Vagina (tissue), 2 donors: ENCODE measurements at regions not wholly inside any gene's neighbourhood (a gene's known extent, or its start where the extent isn't known, plus 50 kb on each side); places are given as distances from the start of the nearest gene placed in this dataset.

ENCODE experiments used
- POLR2A ChIP-seq, 2 donors: fragments of 450-650 bp; IDR thresholded peaks; one replicate each; pipeline ENCODE4 v1.6.1; 2017; ENCODE audit warnings: antibody characterized with exemption in 2 of 2, mild to moderate bottlenecking in 2 of 2, moderate library complexity in 2 of 2
- POLR2AphosphoS5 ChIP-seq, 2 donors: sonication (generic); formaldehyde crosslinking; IDR thresholded peaks; one replicate each; pipeline ENCODE4 v1.9.0; 2017; ENCODE audit warnings: antibody characterized with exemption in 2 of 2, mild to moderate bottlenecking in 2 of 2, low read depth in 1 of 2; ENCODE audit not compliant: insufficient read depth in 1 of 2

DNA sequence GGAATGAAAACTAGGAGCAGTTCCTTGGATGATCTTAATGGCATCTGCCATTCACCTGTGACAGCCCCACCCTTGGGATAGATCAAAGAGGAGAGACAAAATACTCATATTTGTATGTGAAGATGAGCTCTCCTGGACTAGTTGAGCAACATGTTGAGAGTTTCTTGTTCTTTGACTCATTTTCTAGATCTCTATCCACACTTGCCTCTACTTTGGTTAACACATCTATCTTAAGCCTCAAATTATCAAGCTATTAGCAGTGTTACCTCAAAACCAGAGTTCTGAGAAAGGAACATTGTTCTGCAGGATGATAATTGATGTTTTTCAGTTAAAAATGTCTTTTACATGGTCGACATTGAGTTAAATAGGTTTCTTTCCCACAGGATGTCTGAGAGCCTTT is 94.2 kb upstream of the TEX13D start:
- no peak for TF ChIP-seq POLR2AphosphoS5 (IDR thresholded peaks at IDR 0.05; ENCODE audit: insufficient read depth in 1 of 2, low read depth in 1 of 2)
- no peak for TF ChIP-seq POLR2A (IDR thresholded peaks at IDR 0.05)
